ENCODE measurements at regions not wholly inside any gene's neighbourhood (a gene's known extent, or its start where the extent isn't known, plus 50 kb on each side); places are given as distances from the start of the nearest gene placed in this dataset.

GRCh38 chr12:115090783-115091182 lies 406.8 kb upstream of the TBX3 start:
- no peak for TF ChIP-seq POLR2A (IDR thresholded peaks at IDR 0.05)
- no peak for TF ChIP-seq CTCF (IDR thresholded peaks at IDR 0.05)

Measured in lower leg skin (tissue), 3 donors.